Pancreas (tissue), 10 donors: ENCODE measurements at regions not wholly inside any gene's neighbourhood (a gene's known extent, or its start where the extent isn't known, plus 50 kb on each side); places are given as distances from the start of the nearest gene placed in this dataset.
A peak's percentile ranks its signal among the peaks of the same experiment; 100 is the strongest.

Experiments
- ATAC-seq, 4 donors: fragments of 200-7000 bp; cut with Tn5 transposase; one replicate each; pipeline versions ENCODE4 v1.8.0 to v1.9.1; 2020; ENCODE audit warnings: mild to moderate bottlenecking in 4 of 4, moderate library complexity in 4 of 4
- DNase-seq, 6 donors: peaks; one replicate each; pipeline ENCODE4 v3.0.0-alpha.2; 2020
- FAIRE-seq: peaks from 2 replicates; lab custom pipeline; 2012; peaks lifted over from hg19 to GRCh38; lab: Jason Lieb, UNC
- H3K27ac ChIP-seq, 4 donors: fragments of 200-600 bp; sonication (generic); 1 replicate in 3 of 4; 2 replicates in 1 of 4; pipeline versions ENCODE4 v1.5.0 to v1.8.0; 2020
- H3K27me3 ChIP-seq, 4 donors: fragments of 200-600 bp; one replicate each; pipeline ENCODE4 v1.8.0; 2021
- H3K36me3 ChIP-seq, 3 donors: fragments of 200-600 bp; sonication (generic) in 1 of 3; one replicate each; pipeline versions ENCODE4 v1.5.0 to v1.8.0; 2020 to 2021
- H3K4me1 ChIP-seq, 3 donors: fragments of 200-600 bp; one replicate each; pipeline ENCODE4 v1.8.0; 2021
- H3K4me3 ChIP-seq, 4 donors: fragments of 200-600 bp; sonication (generic) in 2 of 4; one replicate each; pipeline versions ENCODE4 v1.5.0 to v1.8.0; 2020 to 2021
- H3K9me3 ChIP-seq, 4 donors: fragments of 200-600 bp; one replicate each; pipeline ENCODE4 v1.8.0; 2021
- WGBS, 2 donors: extraction: QIAGEN DNeasy Blood & Tissue Kit; methylation state at CpG; one replicate each; pipeline ENCODE4 v1.1.7; 2013; 5-methylcytosine and 5-hydroxymethylcytosine counted together
- intact Hi-C, 3 donors: fragments of 100-400 bp; cut with DNase I; formaldehyde crosslinking; loops; one replicate each; pipeline versions ENCODE4 v1.11.1 to v1.14.2; 2022
- TF ChIP-seq, protein P1 (sequence below), 4 donors: fragments of 200-600 bp; sonication (generic) in 3 of 4; IDR thresholded peaks; one replicate each; pipeline versions ENCODE4 v1.5.0 to v1.8.0; 2021; ENCODE audit warnings: antibody characterized with exemption in 4 of 4
- donor health status: healthy with polysubstance abuse.
- donor health status: DM: no; HTN: no; CAD: no; lungs with moderate emphysema.
- donor health status: DM: no; HTN: no; CAD: no.
- donor health status: control.
- donor health status: control.
- donor health status: Bipolar disorder and iron deficiency.
- donor health status: DM: yes; HTN: yes; CAD: no.
- donor health status: DM: no; HTN: no; CAD: no.
- donor health status: DM: no; HTN: no; CAD: no.
- donor health status: DM: yes; HTN: yes; CAD: no.

DNA sequence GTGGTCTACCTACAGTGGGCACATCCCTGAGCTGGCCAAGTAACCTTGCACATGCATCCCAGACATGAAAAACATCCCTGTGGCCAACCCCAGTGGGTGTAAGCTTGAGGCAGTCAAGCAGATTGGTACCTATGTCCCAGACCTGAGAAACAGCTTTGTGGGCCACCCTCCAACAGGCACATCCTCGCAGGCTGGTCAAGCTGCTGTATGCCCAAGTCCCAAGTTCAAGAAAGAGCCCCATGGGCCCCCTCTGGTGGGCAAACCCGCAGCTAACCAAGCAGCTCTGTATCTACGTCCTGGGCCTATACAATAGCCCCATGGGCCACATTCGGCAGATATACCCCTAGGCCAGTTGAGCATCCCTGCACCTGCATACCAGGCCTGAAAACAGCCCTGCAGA, 186.3 kb upstream of the GPR149 start:
- H3K27ac ChIP-seq, result no peak overlapping the region
- TF ChIP-seq, protein P1, sequence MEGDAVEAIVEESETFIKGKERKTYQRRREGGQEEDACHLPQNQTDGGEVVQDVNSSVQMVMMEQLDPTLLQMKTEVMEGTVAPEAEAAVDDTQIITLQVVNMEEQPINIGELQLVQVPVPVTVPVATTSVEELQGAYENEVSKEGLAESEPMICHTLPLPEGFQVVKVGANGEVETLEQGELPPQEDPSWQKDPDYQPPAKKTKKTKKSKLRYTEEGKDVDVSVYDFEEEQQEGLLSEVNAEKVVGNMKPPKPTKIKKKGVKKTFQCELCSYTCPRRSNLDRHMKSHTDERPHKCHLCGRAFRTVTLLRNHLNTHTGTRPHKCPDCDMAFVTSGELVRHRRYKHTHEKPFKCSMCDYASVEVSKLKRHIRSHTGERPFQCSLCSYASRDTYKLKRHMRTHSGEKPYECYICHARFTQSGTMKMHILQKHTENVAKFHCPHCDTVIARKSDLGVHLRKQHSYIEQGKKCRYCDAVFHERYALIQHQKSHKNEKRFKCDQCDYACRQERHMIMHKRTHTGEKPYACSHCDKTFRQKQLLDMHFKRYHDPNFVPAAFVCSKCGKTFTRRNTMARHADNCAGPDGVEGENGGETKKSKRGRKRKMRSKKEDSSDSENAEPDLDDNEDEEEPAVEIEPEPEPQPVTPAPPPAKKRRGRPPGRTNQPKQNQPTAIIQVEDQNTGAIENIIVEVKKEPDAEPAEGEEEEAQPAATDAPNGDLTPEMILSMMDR (IDR thresholded peaks at IDR 0.05), result no peak
- intact Hi-C loops, result no loop called here

DNA sequence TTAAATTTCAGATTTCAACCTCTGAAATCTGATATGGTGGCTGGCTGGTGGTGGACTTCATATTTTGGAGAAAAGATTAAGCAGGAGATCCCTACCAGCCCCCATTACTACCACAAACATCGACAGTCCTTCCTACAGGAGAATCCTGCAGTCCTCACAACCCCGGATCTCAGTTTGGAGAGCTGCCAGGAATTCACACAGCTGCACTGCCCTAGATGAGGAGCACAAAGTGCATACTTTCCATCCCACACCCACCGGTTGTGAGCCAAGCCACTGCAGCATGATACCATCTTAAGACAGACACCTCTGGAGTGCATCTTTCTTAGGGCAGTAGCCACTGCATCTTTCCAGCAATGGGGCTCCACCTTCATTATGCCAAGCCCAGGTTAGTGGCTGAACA, 185.5 kb upstream of the GPR149 start:
- TF ChIP-seq, protein P1 (IDR thresholded peaks at IDR 0.05), result no peak
- DNase-seq (peak in 2 of 6 donors; percentile 8 to 14), FAIRE-seq (no peak), ATAC-seq (no peak)
- WGBS, 2 donors, result 25 to 38% methylated on average over 3 of the region's 3 CpGs
- Histone ChIP-seq H3K27ac (no peak overlapping the region), H3K4me1 (no peaks in the 10 kb centered on the region), H3K4me3 (no peak overlapping the region), H3K27me3 (no peaks in the 10 kb centered on the region), H3K36me3 (no peaks in the 10 kb centered on the region), H3K9me3 (no peaks in the 10 kb centered on the region)
- intact Hi-C loops, result no loop called here

More for the DNA sequence above, 186.3 kb upstream of the GPR149 start:
- H3K36me3 ChIP-seq, result no peaks in the 10 kb centered on the region
- no peaks in the 10 kb centered on the region for H3K27me3 ChIP-seq
- WGBS, 2 donors, result 51 to 73% methylated on average over 4 of the region's 4 CpGs
- no peak overlapping the region for H3K4me3 ChIP-seq
- no peaks in the 10 kb centered on the region for H3K4me1 ChIP-seq
- DNase-seq, result peak in 1 of 6 donors; percentile 17
- FAIRE-seq, result no peak
- ATAC-seq, result no peak
- H3K9me3 ChIP-seq, result no peaks in the 10 kb centered on the region

DNA sequence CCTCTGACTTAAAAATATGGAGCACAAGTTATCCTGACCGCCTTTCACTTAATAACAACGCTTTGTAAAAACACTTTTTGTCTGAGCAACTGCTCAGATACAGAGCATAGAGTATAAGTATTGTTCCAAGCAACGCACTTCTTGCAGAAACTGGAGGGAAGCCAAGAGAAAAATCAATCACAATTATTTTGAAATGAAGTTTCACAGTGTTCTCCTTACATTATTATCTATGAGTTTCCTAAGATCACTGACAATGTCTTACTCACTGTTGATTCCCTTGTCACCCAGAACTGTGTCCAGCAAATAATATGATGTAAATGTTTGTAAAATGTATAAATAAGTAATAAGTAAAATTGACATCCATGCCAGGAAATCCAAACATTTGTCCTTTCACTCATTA, 184.6 kb upstream of the GPR149 start:
- TF ChIP-seq, protein P1 (IDR thresholded peaks at IDR 0.05), result no peak
- intact Hi-C loops, result no loop called here
- WGBS, 2 donors, result 15 to 23% methylated on average over 3 of the region's 3 CpGs
- H3K4me3 ChIP-seq, result no peak overlapping the region
- no peaks in the 10 kb centered on the region for H3K9me3 ChIP-seq
- ATAC-seq (no peak), FAIRE-seq (no peak), DNase-seq (no peak)
- no peaks in the 10 kb centered on the region for H3K36me3 ChIP-seq
- no peaks in the 10 kb centered on the region for H3K27me3 ChIP-seq
- H3K4me1 ChIP-seq, result no peaks in the 10 kb centered on the region
- H3K27ac ChIP-seq, result no peak overlapping the region

DNA sequence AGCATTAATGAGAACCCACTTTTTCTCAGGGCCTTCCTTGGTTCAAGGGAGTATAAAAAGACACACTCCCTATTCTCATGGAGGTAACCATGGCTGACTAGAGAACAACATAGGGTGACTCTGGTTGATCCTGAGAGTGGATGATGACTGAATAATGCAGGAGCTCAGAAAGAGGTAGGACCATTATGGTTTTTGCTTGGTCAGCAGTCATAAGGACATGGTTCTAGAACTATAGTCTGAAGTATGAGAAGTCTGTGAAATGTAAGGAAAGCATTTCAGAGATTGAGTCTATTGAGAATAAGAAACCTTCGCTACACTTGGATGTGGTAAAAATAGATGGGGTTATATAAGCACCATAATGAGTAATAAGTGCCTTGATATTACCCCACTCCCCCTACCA, 184.1 kb upstream of the GPR149 start:
- Histone ChIP-seq H3K36me3 (no peaks in the 10 kb centered on the region), H3K4me1 (no peaks in the 10 kb centered on the region), H3K27ac (no peak overlapping the region), H3K27me3 (no peaks in the 10 kb centered on the region), H3K9me3 (no peaks in the 10 kb centered on the region), H3K4me3 (no peak overlapping the region)
- TF ChIP-seq, protein P1 (IDR thresholded peaks at IDR 0.05), result no peak
- intact Hi-C loops, result no loop called here
- no peak for DNase-seq
- WGBS, 2 donors, result 89 to 95% methylated on average over 1 of the region's 1 CpG
- FAIRE-seq, result no peak
- ATAC-seq, result no peak

DNA sequence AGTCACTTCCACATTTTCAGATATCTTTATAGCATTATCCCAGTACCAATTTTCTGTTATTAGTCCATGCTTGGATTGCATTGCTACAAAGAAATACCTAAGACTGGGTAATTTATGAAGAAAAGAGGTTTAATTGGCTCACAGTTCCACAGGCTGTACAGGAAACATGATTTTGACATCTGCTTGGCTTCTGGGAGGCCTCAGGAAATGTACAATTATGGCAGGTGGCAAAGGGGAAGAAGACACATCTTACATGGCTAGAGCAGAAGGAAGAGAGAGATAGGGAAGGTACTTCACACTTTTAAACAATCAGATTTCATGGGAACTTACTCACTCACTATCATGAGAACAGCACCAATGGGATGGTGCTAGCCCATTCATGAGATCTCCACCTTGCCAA, 172.3 kb upstream of the GPR149 start:
- Histone ChIP-seq H3K4me3 (no peak overlapping the region), H3K27me3 (no peaks in the 10 kb centered on the region), H3K27ac (no peak overlapping the region), H3K4me1 (no peaks in the 10 kb centered on the region), H3K9me3 (no peaks in the 10 kb centered on the region), H3K36me3 (no peaks in the 10 kb centered on the region)
- no peak for FAIRE-seq
- intact Hi-C loops, result no loop called here
- no peak for ATAC-seq
- TF ChIP-seq, protein P1 (IDR thresholded peaks at IDR 0.05), result no peak
- DNase-seq, result no peak
